Stimulated activated CD4-positive, alpha-beta T cell treated with anti-CD3 and anti-CD28 coated beads, Interleukin-2, amount 100 ng/mL, for 24 hours (primary cell): ENCODE measurements at regions not wholly inside any gene's neighbourhood (a gene's known extent, or its start where the extent isn't known, plus 50 kb on each side); places are given as distances from the start of the nearest gene placed in this dataset.
"Not testable (repeated sequence)": the region's sequence is repeated elsewhere in the genome, so short reads cannot be mapped to it uniquely, and the experiment has no call there.

Experiments
- DNase-seq, 2 donors: peaks; one replicate each; pipeline ENCODE4 v3.0.0-alpha.2; 2020

DNA sequence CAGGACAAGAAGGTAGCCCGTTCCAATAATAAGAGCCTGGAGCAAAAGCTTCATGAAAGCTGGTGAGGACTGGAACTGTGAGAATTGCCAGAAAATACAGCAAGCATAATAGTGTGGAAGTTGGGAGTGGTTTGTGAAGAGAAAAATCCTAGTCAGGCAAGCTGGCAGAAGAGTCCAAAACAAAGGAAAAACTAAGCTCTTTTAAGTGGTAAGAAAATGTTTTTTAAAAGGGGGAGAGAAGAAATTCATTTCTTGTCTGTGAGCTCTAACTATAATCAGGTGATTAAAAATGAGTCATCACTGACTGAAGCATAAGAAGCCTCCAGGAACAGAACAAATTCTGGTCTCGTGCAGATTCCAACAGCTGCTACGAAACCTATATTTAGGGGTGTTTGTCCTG lies 102.6 kb downstream of the CAAP1 start:
- DNase-seq = no peak

DNA sequence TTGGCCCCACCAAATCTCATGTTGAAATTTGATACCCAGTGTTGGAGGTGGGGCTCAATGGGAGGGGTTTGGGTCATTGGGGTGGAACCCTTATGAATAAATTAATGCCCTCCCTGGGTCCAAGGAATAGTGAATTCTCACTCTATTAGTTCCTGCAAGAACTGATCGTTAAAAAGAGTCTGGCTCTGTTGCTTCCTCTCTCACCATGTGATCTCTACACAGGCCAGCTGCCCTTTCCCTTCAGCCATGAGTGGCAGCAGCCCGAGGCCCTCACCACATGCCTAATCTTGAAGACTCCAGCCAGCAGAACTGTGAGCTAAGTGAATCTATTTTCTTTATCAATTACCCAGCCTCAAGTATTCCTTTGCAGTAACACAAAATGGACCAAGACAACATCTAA lies 106.0 kb downstream of the CAAP1 start:
- no peak for DNase-seq

DNA sequence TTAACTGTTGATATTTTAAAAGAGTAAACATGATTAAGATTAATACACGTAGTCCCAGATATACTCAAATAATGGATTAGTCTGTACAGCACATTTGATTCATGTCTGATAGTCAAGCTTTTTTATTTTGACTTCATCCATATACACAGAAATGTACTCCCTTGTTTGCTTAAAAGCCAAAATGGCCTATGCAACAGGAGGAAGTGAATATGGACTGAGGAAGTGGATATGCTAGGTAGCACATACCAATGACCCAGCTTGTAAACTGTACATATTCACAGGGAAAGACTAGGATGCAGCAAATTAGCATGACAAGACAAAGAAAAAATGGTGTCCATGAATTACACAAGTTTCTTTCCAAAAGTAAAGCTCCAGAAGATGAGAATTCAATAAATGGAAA lies 109.7 kb downstream of the CAAP1 start:
- no peak for DNase-seq

DNA sequence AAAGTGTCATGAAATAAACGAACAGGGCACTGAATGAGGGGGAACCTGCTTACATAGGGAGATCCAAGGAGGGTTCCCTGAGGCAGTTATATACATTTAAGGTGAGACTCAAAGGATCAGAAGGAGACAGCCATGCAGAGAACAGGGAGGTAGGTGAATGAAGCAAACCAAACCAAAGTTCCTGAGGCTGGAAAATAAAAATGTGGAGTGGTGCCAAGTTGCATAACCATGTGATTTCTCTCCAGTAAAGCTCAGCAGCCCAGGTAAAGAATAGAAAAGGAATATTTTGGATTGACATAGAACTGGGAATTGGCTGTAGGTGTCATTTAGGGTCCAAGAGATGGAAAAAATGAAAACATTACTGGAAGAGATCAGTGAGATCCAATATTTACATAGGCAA lies 110.7 kb downstream of the CAAP1 start:
- DNase-seq = no peak

DNA sequence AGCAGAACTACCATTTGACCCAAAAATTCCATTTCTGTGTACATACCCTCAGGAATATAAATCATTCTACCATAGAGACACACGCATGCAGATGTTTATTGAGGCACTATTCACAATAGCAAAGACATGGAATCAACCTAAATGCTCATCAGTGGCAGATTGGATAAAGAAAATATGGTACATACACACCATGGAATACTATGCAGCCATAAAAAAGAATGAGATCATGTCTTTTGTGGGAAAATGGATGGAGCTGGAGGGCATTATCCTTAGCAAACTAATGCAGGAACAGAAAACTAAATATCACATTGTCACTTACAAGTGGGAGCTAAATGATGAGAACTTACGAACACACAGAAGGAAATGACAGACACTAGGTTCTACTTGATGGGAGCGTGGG lies 112.3 kb downstream of the CAAP1 start:
- DNase-seq = not testable (repeated sequence)

DNA sequence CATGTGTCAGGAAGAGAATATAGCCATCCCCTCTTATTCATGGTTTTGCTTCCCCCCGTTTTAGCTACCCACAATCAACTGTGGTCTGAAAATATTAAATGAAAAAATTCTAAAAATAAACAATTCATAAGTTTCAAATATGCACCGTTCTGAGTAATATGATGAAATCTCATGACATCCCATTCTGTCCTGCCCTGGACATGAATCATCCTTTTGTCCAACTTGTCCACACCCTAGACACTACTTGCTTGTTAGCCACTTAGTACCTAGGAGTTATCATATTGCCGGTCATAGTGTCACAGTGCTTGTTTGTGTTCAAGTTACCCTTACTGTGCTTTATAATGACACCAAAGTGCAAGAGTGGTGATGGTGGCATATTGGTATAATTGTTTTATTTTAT lies 113.5 kb downstream of the CAAP1 start:
- DNase-seq = no peak

DNA sequence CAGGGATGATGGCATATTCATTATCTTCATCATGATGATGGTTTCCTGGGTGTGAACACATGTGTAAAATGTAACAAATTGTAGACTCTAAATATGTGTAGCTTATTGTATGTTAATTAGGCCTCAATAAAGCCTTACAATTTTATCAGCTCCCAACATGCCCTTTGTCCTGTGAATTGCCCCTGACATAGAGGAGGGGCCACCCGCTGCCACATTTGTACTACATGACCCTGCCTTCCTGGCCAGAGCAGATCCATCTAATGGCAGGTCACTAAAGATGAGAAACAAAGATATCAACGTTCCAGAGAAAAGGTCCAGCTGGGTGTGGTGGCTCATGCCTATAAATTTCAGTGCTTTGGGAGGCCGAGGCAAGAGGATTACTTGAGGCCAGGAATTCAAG lies 117.2 kb downstream of the CAAP1 start:
- no peak for DNase-seq

DNA sequence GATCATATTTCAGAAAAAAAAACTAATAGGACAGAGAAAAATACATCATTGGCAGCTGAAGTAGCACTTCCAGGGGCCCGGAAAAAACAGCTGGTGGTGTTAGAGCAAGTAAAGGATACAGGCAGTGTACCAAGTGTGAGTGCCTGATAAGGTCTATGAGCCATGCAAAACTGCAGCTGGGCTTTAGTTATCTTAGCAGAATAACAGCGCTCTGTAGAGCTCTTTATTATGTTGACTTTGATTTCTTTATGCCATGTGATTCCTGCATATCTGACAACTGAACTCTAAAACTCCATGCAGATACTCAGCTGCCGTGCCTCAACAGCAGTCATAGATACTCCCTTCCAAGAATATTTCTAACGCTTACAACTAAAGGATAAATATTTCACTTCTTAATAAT lies 119.5 kb downstream of the CAAP1 start:
- no peak for DNase-seq

DNA sequence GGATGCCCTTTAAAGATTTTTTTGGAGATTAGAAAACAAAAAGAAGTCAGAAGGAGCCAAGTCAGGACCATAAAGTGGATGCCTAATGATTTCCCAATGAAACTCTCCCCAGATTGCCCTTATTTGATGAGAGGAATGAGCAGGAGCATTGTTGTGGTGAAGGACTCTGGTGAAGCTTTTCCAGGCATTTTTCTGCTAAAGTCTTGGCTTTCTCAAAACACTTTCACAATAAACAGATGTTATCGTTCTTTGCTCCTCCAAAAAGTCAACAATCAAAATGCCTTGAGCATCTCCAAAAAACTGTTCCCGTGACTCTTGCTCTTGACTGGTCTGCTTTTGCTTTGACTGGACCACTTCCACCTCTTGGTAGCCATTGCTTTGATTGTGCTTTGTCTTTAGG lies 121.8 kb downstream of the CAAP1 start:
- no peak for DNase-seq

DNA sequence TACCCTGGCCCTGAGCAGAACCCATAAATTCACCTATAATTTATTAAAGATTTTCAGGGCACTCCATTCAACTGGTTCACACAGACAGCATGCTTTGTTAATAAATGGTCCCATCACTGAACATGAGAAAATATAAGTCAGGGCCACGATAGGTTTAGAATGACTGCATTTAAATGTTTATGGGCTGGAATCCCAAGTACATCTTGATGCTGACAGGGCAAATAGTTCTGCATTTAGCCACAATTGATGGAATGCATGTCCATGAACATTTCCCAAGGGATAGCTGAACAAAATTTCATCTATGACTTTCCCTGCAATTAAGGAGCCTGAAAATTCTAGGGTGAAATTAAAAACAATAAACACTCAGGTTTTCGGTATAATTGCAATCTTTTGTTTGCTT lies 124.5 kb downstream of the CAAP1 start:
- DNase-seq = no peak

DNA sequence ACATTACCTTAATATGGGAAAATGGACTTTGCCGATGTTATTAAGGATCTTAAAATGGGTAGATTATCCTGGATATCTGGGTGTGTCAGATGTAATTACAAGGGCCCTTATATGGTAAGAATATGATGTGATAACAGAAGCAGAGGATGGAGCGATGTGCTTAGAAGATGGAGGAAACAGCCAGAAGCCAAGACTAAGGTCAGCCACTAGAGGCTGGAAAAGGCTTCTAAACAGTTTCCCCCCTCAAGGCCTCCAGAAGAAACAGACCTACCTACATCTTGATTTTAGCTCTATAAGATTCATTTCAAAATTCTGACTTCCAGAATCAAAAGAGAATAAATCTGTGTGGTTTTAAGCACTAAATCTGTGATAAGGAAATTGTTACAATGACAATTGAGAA lies 131.9 kb downstream of the CAAP1 start:
- DNase-seq = no peak

DNA sequence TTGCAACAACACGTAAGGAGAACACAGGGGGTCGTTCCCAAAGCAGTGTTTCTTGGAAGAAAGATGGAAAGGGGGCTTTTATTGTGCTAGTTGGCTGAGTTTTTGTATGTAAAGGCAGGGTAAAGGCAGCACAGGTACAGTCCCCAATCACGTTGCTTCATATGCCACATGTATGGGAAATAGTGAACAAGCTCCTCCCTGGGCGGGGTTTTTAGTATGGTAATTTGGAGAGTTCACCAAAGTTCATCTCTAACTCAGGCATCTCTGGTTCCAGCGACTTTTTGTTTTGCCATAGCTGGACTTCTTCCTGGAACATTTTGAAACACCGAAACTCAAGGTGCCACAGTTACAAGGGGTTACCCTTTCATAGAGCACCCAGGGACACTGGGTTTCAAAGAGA lies 133.9 kb downstream of the CAAP1 start:
- no peak for DNase-seq

DNA sequence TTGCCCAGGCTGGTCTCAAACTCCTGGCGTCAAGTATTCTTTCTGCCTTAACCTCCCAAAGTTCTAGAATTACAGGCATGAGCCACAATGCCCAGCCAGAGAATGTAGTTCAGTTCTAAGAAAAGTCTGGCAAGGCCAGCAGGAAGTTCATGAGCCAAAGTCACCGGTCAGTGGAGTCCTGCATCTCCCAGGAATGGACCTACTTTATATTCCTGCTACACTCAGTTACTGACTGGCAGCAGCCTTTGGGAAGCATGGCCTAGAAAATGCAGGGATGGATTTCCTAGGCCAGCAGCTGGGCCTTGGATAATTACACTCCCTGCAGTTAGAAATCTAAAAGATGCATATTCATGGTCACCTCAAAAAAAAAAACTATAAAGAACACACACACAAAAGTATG lies 135.7 kb downstream of the CAAP1 start:
- no peak for DNase-seq

DNA sequence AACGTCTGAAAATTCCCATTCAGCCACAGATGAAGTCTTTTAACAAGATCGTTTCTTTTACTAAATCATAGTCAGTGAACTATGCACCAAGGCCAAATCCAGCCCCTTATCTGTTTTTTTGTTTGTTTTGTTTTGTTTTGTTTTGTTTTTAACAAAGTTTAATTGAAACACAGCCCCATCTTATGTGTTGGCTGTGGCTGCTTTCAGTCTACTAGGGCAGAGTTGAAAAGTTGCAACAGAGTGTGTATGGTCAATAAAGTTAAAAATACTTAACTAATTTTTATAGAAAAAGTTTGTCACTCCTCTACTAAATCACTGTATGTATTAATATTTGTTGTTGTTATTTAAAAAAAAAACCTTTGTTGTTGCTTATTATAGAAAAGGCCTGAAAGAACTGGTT lies 137.1 kb downstream of the CAAP1 start:
- DNase-seq = no peak

DNA sequence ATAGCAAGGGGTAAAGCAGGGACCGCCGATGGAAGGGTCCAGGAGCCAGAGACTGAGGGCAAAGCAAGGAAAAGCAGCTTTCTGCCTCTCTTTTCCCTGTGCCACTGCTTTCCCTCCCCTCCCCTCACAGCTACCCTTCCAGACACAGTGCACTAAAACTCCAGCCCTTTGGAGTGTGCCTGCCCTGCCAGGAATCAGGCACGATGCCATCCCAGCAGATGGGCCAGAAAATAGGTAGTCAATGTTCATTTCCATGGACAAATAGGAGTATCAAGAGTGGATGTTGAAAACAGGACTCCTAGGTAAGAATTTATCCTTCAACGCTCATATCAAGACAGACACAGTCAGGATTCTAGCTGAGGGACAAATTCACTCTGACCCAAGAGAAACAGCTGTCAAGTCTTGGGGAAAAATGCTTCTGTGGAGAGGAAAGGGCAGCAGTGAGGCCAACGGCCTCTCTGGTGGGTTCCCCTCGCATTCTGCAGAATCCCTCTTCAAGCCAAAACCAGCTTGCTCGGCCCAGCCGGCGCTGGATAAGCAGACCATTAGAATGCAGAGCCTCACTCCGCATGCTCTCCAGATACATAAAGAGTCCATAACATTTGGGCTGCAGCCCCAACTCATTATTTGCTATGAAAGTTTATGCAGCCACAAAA lies 138.0 kb downstream of the CAAP1 start:
- no peak for DNase-seq

DNA sequence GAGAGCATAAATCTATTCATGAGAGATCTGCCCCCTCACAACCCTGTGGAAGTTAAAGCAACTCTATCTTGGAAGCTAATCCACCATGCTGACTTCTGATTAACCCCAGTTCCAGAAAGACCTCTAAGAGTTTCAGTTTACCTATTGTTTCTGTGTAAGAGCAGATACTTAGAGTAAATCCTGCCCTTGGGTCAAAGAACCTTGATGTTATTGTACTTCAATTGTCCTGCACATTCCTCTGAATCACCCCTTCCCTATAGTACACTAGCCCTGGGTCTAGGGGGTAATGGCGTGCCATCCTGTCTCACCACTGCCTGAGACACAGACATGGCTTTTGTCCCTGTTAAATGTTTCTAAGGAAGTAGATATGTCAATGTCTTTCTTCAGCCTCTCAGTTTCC lies 138.6 kb downstream of the CAAP1 start:
- no peak for DNase-seq

DNA sequence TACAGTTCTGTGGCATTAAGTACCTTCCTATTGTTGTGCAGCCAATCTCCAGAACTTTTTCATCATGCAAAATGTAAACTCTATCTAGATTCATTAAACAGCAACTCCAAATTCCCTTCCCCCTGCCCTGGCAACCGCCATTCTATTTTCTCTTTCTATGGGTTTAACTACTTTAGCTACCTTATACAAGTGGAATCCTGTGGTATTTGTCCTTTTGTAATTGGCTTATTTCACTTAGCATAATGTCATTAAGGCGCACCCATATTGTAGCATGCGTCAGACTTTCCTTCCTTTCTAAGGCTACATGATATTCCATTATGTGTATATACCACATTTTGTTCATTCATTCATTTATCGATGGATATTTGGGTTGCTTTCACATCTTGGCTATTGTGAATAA lies 142.4 kb downstream of the CAAP1 start:
- no peak for DNase-seq

DNA sequence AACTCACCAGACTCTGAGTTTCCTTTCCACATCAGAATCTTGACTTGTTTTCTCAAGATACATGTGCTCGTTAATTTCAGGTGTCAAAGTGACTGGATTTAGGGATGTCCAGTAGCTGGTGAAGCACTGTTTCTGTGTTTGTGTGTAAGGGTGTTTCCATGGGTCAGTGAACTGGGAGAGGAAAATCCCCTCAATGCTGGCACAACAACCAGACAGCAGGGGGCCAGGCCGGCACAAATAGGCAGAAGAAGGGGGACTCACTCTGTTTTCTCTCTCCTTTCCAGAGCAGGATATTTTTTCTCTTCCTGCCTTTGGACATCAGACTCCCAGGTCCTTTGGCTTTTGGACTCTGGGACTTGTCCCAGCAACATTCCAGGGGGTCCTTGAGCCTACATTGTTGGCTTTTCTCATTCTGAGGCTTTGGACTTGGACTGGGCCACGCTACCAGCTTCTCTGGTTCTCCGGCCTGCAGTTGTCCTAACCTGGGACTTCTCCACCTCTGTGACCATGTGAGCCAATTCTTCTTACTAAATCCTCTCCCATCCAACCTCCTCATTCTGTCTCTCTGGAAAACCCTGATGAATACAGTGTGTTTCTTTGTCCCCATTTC lies 144.0 kb downstream of the CAAP1 start:
- DNase-seq = no peak

DNA sequence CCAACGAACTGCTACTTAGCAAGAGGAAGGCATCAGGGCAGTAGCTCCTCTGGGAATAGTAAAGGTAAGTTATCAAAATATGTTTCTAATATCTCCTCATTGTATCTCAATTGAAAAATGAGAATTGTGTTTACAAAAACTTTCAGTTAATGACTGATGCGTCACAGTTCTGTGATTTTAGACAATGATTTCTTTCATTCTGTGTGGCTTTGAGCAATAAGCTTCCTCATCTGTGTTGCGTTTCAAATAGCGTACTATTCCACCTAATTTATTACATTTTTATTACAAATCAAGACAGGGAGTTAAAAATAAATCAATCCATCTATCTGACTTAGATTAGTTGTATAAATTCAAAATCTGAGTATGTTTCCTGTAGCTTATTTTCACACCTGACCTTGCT lies 145.0 kb downstream of the CAAP1 start:
- DNase-seq = no peak

DNA sequence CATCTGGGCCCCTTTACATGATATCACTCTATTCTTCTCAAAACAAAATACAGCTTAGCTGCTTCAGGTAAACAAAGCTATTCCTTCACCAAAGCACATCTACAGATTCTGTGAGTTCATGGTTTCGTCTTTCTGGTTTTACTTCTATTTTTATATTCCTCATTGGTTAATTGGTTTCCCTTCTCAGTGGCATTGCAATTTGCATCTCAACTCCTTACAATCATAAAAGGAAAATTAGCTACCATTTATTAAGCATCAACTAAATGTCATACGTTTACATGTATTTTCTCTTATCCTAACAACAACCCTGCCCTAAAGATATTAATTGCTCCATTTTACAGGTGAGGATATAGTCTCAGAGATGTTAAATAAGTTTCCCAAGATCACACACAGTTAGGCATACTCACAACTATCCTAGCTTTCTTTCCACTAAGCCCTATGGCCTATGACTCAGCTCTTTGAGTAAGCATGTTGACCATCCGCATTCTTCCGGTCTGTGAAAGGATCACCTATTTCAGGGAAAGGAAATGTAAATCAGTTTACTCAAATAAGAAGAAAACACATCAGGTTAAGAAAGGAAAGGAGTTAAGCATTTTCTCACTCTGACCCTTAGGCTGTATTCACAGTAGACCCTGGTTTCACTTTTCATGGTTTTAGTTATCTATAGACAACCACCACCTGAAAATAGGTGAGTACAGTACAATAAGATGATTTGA lies 146.1 kb downstream of the CAAP1 start:
- DNase-seq = no peak

DNA sequence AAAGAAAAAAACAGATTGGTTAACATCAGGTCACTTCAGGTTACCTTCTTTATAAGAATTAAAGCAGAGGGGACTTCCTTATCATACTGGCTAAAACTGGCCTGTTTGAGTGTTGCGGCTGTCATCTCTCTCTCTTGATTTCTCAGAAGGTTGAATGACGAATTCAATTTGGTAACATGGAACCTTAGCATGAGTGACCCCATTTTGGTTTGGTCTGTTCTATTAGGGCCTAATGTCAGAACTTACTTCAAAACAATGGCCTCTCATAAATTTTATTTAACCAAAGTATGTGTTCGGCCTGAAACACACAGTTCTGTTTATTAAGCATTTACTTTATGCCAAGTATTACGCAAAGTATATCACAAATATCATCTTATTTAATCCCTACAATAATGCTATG lies 147.5 kb downstream of the CAAP1 start:
- no peak for DNase-seq

DNA sequence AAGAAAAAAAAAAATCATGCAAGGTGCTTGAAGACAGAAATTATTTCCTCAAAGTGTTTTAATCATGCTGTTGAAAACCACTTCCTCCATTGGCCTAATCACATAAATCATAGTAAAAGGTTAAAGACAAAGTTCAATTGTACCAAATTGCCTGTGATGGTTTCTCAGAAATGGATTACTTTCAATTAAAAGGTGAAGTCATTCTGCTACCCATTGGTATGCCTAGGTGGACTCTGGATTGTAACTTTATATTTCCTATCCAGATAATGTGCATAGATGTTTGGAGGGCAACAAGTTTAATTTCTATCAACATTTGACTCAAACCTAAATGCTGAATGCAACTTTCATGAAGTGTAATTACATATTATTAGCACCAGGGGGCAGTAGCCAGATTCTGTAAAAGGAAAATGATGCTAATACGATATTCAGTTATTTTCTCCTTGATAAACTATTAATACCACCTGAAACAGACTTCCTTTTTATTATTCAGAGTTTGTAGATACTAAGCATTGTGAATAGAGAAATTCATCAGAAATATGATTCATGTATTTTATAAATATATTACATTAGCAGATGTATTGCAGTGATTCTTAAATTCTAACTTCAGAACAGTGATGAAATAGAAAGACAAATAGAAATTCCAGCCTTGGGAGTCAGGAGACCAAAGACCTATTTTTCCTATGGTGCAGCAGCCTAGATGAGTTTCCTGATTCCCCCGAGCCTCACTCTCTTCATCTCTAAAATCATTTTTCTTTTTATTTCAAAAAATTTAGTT lies 148.2 kb downstream of the CAAP1 start:
- DNase-seq = no peak

DNA sequence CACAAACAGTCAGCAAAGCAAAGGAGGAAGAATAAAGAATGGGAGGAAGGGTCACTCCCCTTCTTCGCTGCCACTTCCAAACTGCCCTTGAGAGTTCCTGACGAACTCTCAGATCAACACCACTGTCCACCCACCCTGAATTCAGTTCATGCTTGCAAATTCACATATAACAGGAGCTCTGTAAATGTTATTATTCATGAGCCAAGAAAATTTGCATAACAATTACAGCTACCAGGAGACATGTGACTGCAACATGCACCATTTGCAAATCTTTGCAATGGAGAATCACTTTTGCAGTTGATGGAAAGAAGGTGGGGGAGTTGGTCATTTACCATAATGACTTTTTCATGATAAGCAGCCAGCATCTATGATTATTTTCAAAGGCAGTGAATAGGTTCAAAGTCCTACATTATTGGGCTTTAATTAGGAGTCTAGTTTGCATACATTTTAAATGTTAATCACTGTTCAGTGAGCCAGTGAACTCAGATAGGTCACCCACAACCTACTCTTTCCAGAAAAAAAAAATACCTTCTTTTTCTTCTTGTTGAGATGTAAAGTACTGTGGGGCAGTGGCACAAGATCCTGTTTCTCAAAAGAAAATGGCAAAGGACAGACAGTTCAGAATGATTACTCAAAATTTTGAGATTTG lies 149.7 kb downstream of the CAAP1 start:
- DNase-seq = no peak
